HG02642 (cell line): ENCODE measurements at regions not wholly inside any gene's neighbourhood (a gene's known extent, or its start where the extent isn't known, plus 50 kb on each side); places are given as distances from the start of the nearest gene placed in this dataset.

Experiments
- ATAC-seq: cut with Tn5 transposase; IDR thresholded peaks from one replicate; pipeline ENCODE4 v1.9.1; 2021; ENCODE audit warnings: mild to moderate bottlenecking; ENCODE audit not compliant: unreplicated experiment, poor library complexity

- ATAC-seq: no peak
Observed at GRCh38 chr16:5366126-5366525, 268.5 kb upstream of the EEF2KMT start.

GRCh38 chr16:5364186-5364585 is 266.6 kb upstream of the EEF2KMT start:
- no peak for ATAC-seq

GRCh38 chr16:5361322-5361721 is 263.7 kb upstream of the EEF2KMT start:
- no peak for ATAC-seq

- no peak for ATAC-seq
Observed at GRCh38 chr16:5354645-5355044, 257.1 kb upstream of the EEF2KMT start.

GRCh38 chr16:5349670-5350517 is 252.3 kb upstream of the EEF2KMT start:
- ATAC-seq: no peak

- no peak for ATAC-seq
Observed at GRCh38 chr16:5349101-5349500, 251.5 kb upstream of the EEF2KMT start.

GRCh38 chr16:5347561-5347960 is 250.0 kb upstream of the EEF2KMT start:
- ATAC-seq: no peak

GRCh38 chr16:5336941-5337340 is 239.3 kb upstream of the EEF2KMT start:
- no peak for ATAC-seq

GRCh38 chr16:5333991-5334390 is 236.4 kb upstream of the EEF2KMT start:
- ATAC-seq: no peak

GRCh38 chr16:5333126-5333525 is 235.5 kb upstream of the EEF2KMT start:
- no peak for ATAC-seq

GRCh38 chr16:5330058-5330457 is 232.5 kb upstream of the EEF2KMT start:
- ATAC-seq: no peak

GRCh38 chr16:5328546-5328945 is 231.0 kb upstream of the EEF2KMT start:
- ATAC-seq: no peak

GRCh38 chr16:5326395-5326794 is 228.8 kb upstream of the EEF2KMT start:
- no peak for ATAC-seq

- no peak for ATAC-seq
Observed at GRCh38 chr16:5325932-5326331, 228.3 kb upstream of the EEF2KMT start.

GRCh38 chr16:5323284-5324141 is 225.9 kb upstream of the EEF2KMT start:
- no peak for ATAC-seq

GRCh38 chr16:5321930-5322329 is 224.3 kb upstream of the EEF2KMT start:
- ATAC-seq: no peak

GRCh38 chr16:5319799-5320198 is 222.2 kb upstream of the EEF2KMT start:
- no peak for ATAC-seq

- ATAC-seq: no peak
Observed at GRCh38 chr16:5315914-5316313, 218.3 kb upstream of the EEF2KMT start.

GRCh38 chr16:5314377-5314776 is 216.8 kb upstream of the EEF2KMT start:
- no peak for ATAC-seq

GRCh38 chr16:5309946-5310611 is 212.5 kb upstream of the EEF2KMT start:
- no peak for ATAC-seq

GRCh38 chr16:5305023-5305422 is 207.4 kb upstream of the EEF2KMT start:
- ATAC-seq: no peak
